Eye (tissue), 1 donor: ENCODE measurements at regions not wholly inside any gene's neighbourhood (a gene's known extent, or its start where the extent isn't known, plus 50 kb on each side); places are given as distances from the start of the nearest gene placed in this dataset.

Experiments used
- DNase-seq: peaks from one replicate; pipeline ENCODE4 v3.0.0-alpha.2; 2015

DNA sequence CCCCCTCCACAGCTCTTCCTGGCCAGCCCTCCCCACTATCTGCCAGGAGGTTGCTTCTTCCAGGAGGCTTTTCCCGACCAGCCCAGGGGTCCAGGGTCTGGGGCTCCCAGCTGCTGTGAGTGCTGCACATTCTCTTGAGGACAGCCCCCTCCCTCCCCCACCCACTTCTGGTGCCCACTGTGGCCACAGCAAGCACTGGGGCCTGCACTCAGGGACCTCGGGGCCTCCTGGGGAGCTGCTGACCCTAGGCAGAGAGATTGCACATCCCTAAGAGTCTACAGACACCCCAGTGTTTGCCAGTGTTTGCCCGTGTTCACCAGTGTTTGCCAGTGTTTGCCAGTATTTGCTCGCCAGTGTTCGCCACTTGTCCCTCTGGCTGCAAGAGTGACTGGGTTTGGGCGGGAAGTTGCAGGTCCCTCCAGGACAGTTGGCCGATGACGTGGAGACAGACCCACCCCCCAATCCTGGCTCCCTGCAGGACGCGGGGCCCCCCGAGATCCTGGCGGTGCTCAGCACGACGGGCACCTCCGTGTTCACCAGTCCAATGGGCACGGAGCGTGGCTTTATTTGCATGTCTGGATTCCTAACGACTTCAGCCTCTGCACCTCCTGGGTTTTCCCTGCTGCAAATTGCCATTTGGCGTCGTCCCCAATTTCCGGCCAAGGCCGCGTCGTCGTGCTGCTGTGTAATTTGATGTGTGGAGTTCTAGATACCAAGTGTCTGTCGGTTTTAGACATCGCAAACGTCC, 87.5 kb upstream of the NKX1-1 start:
- no peak for DNase-seq

GRCh38 chr4:1492651-1493539, 86.7 kb upstream of the NKX1-1 start:
- peak; percentile 54 for DNase-seq

DNA sequence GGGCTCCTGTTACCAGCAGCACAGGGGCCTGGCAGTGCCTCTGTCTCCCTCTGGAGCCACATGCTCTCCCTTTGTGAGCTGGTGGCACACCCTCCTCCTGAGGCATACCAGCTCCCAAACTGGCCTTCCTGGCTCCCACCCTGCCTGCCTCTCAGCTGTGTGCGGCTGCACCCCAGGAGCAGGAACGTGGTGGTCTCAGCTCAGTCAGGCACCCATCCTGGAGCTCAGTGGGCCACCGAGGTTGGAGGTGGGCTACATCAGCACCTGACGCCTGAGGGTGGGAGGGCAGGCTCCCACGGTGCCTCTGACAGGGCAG, 85.9 kb upstream of the NKX1-1 start:
- no peak for DNase-seq

GRCh38 chr4:1491328-1492141, 85.3 kb upstream of the NKX1-1 start:
- DNase-seq, result no peak

DNA sequence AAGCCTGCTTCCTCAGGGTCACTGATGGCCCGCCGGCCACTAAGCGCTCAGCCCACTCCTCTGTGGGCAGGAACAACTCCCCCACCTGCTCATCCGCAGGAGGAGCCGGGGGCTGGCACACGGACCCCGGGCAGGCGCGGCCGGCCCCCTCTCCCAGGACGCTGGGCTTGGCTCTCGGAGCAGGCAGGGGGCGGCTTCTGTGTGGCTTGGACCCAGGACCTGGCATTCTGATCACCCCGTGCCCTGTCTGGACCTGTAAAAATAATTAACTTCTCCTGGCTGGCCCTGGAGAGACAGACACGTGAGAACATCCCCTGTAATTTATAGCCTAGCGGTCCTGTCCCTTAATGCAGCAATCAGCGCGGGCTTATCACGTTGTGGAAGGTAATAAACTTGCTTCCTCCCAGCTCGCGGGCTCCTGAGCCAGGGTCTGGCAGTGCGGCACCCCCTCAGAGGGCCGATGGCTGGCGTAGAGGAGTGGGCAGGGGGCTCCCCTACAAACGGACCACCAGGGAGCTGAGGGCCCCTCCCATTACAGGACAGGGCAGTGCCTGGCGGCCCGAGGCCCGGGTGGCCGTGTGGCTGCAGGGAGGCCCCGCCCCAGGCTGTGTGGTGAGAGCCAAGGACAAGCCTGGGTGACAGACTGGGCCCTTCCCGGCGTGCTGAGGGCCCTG, 84.5 kb upstream of the NKX1-1 start:
- no peak for DNase-seq

GRCh38 chr4:1490011-1490653, 83.9 kb upstream of the NKX1-1 start:
- no peak for DNase-seq

- DNase-seq, result no peak
Measured at GRCh38 chr4:1489639-1489995, 83.4 kb upstream of the NKX1-1 start.

- no peak for DNase-seq
Measured at GRCh38 chr4:1488831-1489638, 82.8 kb upstream of the NKX1-1 start.

GRCh38 chr4:1488357-1488756, 82.1 kb upstream of the NKX1-1 start:
- no peak for DNase-seq

DNA sequence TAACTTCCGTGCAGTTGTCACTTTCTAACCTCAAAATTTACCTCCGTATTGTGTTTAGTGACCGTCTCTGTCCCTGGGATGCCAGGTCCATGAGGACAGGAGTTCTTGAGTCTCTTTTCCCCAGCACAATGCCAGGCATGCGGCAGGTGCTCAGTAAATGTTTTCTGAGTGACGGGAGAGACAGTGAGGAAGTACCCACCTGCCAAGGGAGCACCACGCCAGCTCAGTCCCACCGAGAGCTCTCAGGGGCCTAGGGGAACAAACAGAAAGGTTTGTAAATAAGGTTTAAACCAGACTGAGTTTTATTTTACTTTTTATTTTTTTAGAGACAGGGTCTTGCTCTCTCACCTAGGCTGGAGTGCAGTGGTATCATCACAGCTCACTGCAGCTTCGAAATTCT, 81.5 kb upstream of the NKX1-1 start:
- DNase-seq, result no peak

DNA sequence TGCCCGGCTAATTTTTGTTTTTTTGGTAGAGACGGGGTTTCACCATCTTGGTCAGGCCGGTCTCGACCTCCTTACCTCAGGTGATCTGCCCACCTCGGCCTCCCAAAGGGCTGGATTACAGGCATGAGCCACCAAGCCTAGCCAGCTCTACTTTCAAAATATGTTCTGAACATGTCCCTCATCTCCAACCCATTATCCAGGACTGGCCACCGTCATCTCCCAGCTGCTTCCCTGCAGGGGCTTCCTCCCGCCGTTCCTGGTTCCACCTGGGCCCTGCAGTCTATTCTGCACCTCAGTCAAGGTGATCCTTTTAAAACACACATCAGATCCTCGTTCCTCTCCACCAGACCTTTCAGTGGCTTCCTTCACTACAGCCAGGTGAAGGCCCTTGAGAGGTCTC, 80.9 kb upstream of the NKX1-1 start:
- no peak for DNase-seq

GRCh38 chr4:1485280-1485679, 79.0 kb upstream of the NKX1-1 start:
- no peak for DNase-seq

DNA sequence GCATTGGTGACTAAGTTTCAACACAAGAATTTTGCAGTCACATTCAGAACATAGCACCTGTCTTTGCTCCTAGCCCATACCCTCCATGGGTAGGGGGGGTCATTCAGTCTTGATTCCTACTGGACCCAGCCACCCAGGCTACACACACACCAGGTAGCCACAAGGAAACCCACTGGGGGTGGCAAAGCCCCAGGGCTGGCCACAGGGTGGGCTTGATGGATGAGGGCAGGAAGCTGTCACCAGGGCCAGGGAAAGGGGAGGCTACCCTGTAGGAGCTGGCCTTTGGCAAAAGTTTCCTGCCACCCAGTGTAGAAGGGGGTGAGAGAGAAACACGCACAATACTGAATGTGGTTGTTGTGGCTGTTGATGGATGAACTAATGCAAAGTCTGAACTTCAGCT, 74.5 kb upstream of the NKX1-1 start:
- no peak for DNase-seq

DNA sequence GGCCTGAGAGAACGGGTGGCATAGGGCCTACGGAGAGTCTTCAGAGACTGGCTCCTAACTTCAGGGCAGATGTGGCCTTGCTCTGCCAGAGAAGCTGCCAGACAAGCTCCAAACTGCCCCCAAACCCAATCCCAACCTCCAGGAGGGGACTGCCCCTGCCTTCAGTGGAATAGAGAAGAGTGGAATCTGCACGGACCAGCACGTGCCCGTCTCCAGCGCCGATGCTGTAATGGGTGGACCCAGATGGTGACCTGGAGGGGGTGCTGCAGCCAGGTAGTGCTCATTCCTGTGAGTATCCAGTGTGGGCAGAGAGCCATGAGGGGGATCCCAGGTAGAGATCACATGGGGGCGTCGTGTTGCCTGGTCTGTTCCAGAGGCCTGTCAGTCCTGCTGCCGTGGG, 73.2 kb upstream of the NKX1-1 start:
- DNase-seq, result no peak

DNA sequence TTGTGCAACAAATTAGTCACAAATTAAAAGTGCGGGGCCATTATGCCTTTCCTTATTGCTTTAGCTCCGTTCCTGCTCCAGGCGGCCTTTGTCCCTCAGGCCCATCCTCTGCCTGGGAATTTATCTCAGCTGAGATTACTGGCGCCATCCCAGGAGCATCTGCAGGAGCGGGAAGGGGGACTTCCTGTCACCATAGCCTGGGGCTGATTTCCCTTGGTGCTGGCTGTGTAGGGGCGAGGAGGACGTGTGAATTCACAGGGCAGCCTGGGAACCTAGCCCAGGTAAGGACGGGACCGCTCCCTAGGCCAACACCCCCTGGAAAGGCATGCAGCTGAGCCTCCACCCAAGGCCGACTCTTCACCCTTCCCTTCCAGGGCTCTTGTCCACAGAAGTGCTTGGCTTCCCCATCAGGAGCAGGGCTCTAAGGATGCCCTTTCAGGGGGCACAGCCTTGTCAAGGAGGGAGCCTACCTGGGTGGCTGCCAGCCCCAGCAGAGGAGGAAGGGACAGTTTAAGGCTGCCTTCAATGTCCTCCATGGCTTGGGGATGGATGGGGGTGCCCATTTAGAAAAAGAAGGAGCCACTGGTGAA, 72.6 kb upstream of the NKX1-1 start:
- no peak for DNase-seq

GRCh38 chr4:1477045-1477840, 71.0 kb upstream of the NKX1-1 start:
- no peak for DNase-seq

DNA sequence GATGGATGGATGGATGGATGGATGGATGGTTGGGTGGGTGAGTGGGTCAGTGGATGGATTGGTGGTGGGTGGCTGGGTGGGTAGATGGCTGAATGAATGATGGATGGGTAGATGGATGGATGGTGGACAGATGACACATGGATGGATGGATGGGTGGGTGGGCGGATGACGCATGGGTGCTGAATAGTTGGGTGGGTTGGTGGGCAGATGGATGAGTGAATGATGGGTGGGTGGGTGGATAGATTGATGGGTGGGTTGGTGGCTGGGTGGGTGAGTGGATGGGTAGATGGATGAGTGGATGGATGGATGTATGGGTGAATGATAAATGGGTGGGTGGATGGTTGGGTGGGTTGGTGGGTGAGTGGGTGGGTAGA, 69.9 kb upstream of the NKX1-1 start:
- no peak for DNase-seq

GRCh38 chr4:1475277-1476139, 69.3 kb upstream of the NKX1-1 start:
- DNase-seq, result no peak
